Ovary (tissue), 3 donors: ENCODE measurements at regions not wholly inside any gene's neighbourhood (a gene's known extent, or its start where the extent isn't known, plus 50 kb on each side); places are given as distances from the start of the nearest gene placed in this dataset.

Experiments
- CTCF ChIP-seq, 3 donors: fragments of 450-650 bp in 2 of 3; fragments of 200-600 bp in 1 of 3; IDR thresholded peaks; one replicate each; pipeline versions ENCODE4 v1.5.1 to v1.8.0; 2016 to 2022; ENCODE audit warnings: antibody characterized with exemption in 3 of 3, mild to moderate bottlenecking in 1 of 3
- EP300 ChIP-seq: sonication (generic); formaldehyde crosslinking; IDR thresholded peaks from one replicate; pipeline ENCODE4 v1.6.1; 2017; ENCODE audit warnings: antibody characterized with exemption
- POLR2A ChIP-seq: fragments of 450-650 bp; IDR thresholded peaks from one replicate; pipeline ENCODE4 v1.6.1; 2017; ENCODE audit warnings: antibody characterized with exemption, mild to moderate bottlenecking, moderate library complexity
- donor health status: DM: no; HTN: no; CAD: no.

GRCh38 chr17:53176629-53177028 lies 646.1 kb upstream of the KIF2B start:
- no peak for TF ChIP-seq POLR2A
- no peak for TF ChIP-seq CTCF (IDR thresholded peaks at IDR 0.05)
- TF ChIP-seq EP300 = no peak
